Kidney (tissue), 13 donors: ENCODE measurements at regions not wholly inside any gene's neighbourhood (a gene's known extent, or its start where the extent isn't known, plus 50 kb on each side); places are given as distances from the start of the nearest gene placed in this dataset.

Experiments
- DNase-seq, 5 donors: peaks; one replicate each; pipeline ENCODE4 v3.0.0-alpha.2; 2013 to 2020
- FAIRE-seq: peaks from 2 replicates; lab custom pipeline; 2012; peaks lifted over from hg19 to GRCh38; lab: Jason Lieb, UNC
- H3K27ac ChIP-seq, 2 donors: one replicate each; pipeline ENCODE4 v1.7.0; 2013; ENCODE audit warnings: low read depth in 2 of 2, low read length in 2 of 2, inconsistent platforms in 1 of 2
- H3K27me3 ChIP-seq: one replicate; pipeline ENCODE4 v1.7.1; 2013; ENCODE audit warnings: low read length, inconsistent platforms; ENCODE audit not compliant: control insufficient read depth, insufficient read depth
- H3K36me3 ChIP-seq, 3 donors: one replicate each; pipeline versions ENCODE4 v1.7.0 to v1.7.1; 2013; ENCODE audit warnings: low read length in 3 of 3, control low read depth in 1 of 3, inconsistent platforms in 1 of 3; ENCODE audit not compliant: insufficient read depth in 3 of 3, control insufficient read depth in 2 of 3
- H3K4me1 ChIP-seq, 3 donors: one replicate each; pipeline versions ENCODE4 v1.7.0 to v1.7.1; 2013; ENCODE audit warnings: low read length in 3 of 3, inconsistent platforms in 1 of 3, low read depth in 1 of 3; ENCODE audit not compliant: control insufficient read depth in 2 of 3, insufficient read depth in 2 of 3
- H3K4me3 ChIP-seq, 3 donors: one replicate each; pipeline versions ENCODE4 v1.7.0 to v1.8.1; 2013; ENCODE audit warnings: low read length in 3 of 3, control low read depth in 1 of 3, inconsistent platforms in 1 of 3
- H3K9ac ChIP-seq, 3 donors: one replicate each; pipeline versions ENCODE4 v1.7.0 to v1.7.1; 2013; ENCODE audit warnings: low read length in 3 of 3, control low read depth in 1 of 3, inconsistent platforms in 1 of 3
- H3K9me3 ChIP-seq, 3 donors: one replicate each; pipeline versions ENCODE4 v1.7.0 to v1.7.1; 2013; ENCODE audit warnings: low read length in 3 of 3, control low read depth in 1 of 3, inconsistent platforms in 1 of 3; ENCODE audit not compliant: control insufficient read depth in 2 of 3, insufficient read depth in 1 of 3
- intact Hi-C: fragments of 100-400 bp; cut with DNase I; formaldehyde crosslinking; loops from one replicate; pipeline ENCODE4 v1.11.1; 2022
- TF ChIP-seq, protein P1 (sequence below): IDR thresholded peaks from 3 replicates; pipeline ENCODE4 v1.5.1; 2012; ENCODE audit warnings: mild to moderate bottlenecking, moderate library complexity, borderline replicate concordance; ENCODE audit not compliant: insufficient read depth; ENCODE audit errors: extremely low read depth
- donor health status: control.
- donor health status: control.
- donor health status: control.
- donor health status: control.
- donor health status: control.
- donor health status: DM: yes; HTN: yes; CAD: no.
- donor health status: Normal renal cell carcinoma (clear cell type).

DNA sequence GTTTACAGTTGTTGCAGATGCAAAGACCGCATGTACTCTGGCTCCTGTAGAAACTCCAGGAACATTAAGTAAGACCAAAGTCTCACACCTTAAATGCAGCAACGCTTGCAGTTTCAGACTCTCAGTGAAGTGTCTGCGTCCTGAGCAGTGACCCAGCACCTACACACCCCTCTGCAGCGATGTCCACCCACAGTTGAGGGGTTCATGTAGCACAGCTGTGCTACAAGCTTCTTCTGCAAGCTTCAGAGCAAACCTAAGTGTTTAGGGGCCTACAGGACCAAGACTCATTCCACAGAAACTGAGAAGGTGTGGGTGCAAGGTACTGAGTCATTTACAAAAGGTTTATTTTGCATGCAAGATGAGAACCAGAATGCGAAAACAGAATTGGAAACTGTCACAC, 191.0 kb downstream of the IRX2 start:
- no peak for FAIRE-seq
- intact Hi-C loops: no loop called here

DNA sequence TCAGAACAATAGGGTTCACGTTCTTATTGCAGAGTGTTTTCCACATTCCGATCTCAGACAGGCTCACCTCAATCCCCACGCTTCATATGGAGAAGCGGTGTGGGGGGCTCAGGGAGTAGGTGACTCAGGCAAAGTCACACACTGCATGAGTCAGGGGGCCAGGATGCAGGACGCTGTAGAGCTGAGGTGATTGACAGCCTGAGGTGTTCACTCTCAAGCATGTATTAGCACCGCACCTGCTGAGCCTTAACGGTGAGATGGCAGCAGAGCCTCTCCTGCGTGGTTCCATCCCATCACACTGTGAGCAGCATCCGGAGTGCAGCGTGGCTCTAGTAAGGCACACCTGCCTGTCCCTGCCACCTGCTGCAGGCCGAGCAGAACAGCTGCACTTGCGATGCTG, 194.0 kb downstream of the IRX2 start:
- Histone ChIP-seq H3K27me3 (no peaks in the 10 kb centered on the region), H3K36me3 (no peaks in the 10 kb centered on the region), H3K9me3 (peaks cover 0 to 12% (median 0%) of the 10 kb centered on the region in 3 donors), H3K4me3 (no peak overlapping the region), H3K4me1 (no peaks in the 10 kb centered on the region), H3K9ac (no peak overlapping the region), H3K27ac (no peak overlapping the region)
- TF ChIP-seq, protein P1, sequence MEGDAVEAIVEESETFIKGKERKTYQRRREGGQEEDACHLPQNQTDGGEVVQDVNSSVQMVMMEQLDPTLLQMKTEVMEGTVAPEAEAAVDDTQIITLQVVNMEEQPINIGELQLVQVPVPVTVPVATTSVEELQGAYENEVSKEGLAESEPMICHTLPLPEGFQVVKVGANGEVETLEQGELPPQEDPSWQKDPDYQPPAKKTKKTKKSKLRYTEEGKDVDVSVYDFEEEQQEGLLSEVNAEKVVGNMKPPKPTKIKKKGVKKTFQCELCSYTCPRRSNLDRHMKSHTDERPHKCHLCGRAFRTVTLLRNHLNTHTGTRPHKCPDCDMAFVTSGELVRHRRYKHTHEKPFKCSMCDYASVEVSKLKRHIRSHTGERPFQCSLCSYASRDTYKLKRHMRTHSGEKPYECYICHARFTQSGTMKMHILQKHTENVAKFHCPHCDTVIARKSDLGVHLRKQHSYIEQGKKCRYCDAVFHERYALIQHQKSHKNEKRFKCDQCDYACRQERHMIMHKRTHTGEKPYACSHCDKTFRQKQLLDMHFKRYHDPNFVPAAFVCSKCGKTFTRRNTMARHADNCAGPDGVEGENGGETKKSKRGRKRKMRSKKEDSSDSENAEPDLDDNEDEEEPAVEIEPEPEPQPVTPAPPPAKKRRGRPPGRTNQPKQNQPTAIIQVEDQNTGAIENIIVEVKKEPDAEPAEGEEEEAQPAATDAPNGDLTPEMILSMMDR: no peak
- DNase-seq (no peak), FAIRE-seq (no peak)
- intact Hi-C loops: no loop called here

More for the DNA sequence above, 191.0 kb downstream of the IRX2 start:
- no peak overlapping the region for H3K27ac ChIP-seq
- DNase-seq: no peak
- no peak overlapping the region for H3K4me3 ChIP-seq
- no peak overlapping the region for H3K9ac ChIP-seq
- TF ChIP-seq, protein P1: no peak
- no peaks in the 10 kb centered on the region for H3K9me3 ChIP-seq
- H3K36me3 ChIP-seq: no peaks in the 10 kb centered on the region
- H3K27me3 ChIP-seq: no peaks in the 10 kb centered on the region
- no peaks in the 10 kb centered on the region for H3K4me1 ChIP-seq

DNA sequence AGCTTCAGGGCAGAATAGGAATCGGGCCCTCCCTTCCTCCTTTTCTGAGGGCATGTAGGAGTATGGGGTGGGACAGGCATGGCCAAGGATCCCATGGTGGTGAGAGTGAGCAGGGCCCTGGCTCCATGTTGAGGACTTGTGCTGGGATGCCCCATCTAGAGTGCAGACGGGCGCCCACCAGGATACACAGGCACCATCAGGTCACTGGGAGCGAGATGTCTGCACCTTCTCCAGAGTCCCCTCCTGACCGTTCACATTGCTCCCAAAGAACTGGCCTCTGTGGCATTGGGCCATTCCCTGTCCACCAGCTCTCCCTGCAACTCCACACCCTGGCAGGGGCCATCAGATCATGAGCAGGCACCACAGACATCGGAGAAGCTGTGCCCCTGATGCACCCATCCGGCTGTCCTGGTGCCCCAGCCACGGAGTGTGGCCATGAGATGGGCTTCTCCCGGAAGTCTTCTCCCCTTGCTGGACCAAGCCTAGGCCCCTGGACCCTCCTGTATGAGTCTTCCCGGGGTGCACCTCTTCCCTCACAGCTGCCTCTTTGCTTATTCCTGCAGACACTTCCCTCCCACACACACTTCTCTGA, 195.0 kb downstream of the IRX2 start:
- peaks cover 0 to 12% (median 0%) of the 10 kb centered on the region in 3 donors for H3K9me3 ChIP-seq
- H3K36me3 ChIP-seq: no peaks in the 10 kb centered on the region
- no peak overlapping the region for H3K9ac ChIP-seq
- FAIRE-seq (no peak), DNase-seq (no peak)
- TF ChIP-seq, protein P1: no peak
- H3K4me3 ChIP-seq: no peak overlapping the region
- H3K27ac ChIP-seq: no peak overlapping the region
- no peaks in the 10 kb centered on the region for H3K27me3 ChIP-seq
- H3K4me1 ChIP-seq: no peaks in the 10 kb centered on the region
- intact Hi-C loops: no loop called here

DNA sequence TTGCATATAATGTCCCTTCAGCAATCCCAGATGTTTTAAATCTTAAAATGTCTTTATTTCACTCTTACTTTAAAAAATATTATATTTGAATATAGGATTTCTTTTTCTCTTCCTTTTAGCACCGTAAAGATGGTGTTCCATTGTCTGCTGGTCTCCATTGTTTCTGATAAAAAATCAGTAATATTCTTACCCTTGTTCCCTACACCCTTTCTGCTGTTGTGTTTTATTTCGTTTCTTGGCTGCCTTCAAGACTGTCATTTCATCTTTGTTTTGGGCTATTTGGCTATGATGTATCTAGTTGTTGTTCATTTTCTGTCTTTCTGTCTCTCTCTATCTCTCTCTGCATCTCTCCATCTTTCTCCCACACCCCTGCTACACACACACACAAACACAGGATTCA, 197.9 kb downstream of the IRX2 start:
- no peak for FAIRE-seq
- TF ChIP-seq, protein P1: no peak
- H3K36me3 ChIP-seq: no peaks in the 10 kb centered on the region
- H3K27ac ChIP-seq: no peak overlapping the region
- no peak overlapping the region for H3K4me3 ChIP-seq
- H3K9ac ChIP-seq: no peak overlapping the region
- DNase-seq: no peak
- H3K27me3 ChIP-seq: no peaks in the 10 kb centered on the region
- H3K9me3 ChIP-seq: peaks cover 0 to 12% (median 0%) of the 10 kb centered on the region in 3 donors
- H3K4me1 ChIP-seq: no peaks in the 10 kb centered on the region
- intact Hi-C loops: no loop called here
